Activated naive CD8-positive, alpha-beta T cell treated with anti-CD3 and anti-CD28 coated beads for 36 hours (primary cell): ENCODE measurements at regions not wholly inside any gene's neighbourhood (a gene's known extent, or its start where the extent isn't known, plus 50 kb on each side); places are given as distances from the start of the nearest gene placed in this dataset.

Experiments
- DNase-seq: peaks from one replicate; pipeline ENCODE4 v3.0.0; 2021
- H3K27ac Mint-ChIP-seq: one replicate; pipeline ENCODE4 v1.8.0; 2022; ENCODE audit warnings: mild to moderate bottlenecking, moderate library complexity, mixed read lengths
- H3K27me3 Mint-ChIP-seq: one replicate; pipeline ENCODE4 v1.8.0; 2022; ENCODE audit warnings: mild to moderate bottlenecking, mixed read lengths
- H3K36me3 Mint-ChIP-seq: one replicate; pipeline ENCODE4 v1.8.0; 2021; ENCODE audit warnings: mild to moderate bottlenecking, mixed read lengths
- H3K4me1 Mint-ChIP-seq: one replicate; pipeline ENCODE4 v1.8.0; 2021; ENCODE audit warnings: mixed read lengths
- H3K4me3 Mint-ChIP-seq: one replicate; pipeline ENCODE4 v1.8.0; 2022; ENCODE audit warnings: mild to moderate bottlenecking, moderate library complexity, mixed read lengths
- H3K9me3 Mint-ChIP-seq: one replicate; pipeline ENCODE4 v1.8.0; 2022; ENCODE audit warnings: mixed read lengths

DNA sequence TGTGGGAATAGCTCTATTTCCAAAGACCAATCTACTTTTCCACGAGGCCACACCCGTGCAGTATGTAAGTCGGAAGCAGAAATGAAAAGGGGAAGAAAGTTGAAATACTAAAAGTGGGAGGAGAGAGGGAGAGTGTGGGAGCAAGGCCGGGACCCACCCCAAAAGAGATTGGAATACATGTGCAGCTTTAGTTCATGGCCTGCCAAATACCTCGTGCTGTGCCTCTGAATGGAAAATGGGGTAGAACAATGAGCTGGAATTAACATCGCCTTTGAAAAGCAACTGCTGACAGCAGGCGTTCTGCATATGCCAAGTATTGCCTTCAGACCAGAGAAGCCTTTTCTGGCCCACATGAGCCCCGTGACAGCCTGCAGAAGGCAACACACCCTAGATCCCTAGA is 155.6 kb downstream of the CD83 start:
- H3K36me3 Mint-ChIP-seq = no peaks in the 10 kb centered on the region
- no peak overlapping the region for H3K4me3 Mint-ChIP-seq
- H3K4me1 Mint-ChIP-seq = peaks cover 59% of the 10 kb centered on the region
- no peak for DNase-seq
- H3K27me3 Mint-ChIP-seq = no peaks in the 10 kb centered on the region
- H3K27ac Mint-ChIP-seq = no peak overlapping the region
- H3K9me3 Mint-ChIP-seq = peaks cover 8% of the 10 kb centered on the region

DNA sequence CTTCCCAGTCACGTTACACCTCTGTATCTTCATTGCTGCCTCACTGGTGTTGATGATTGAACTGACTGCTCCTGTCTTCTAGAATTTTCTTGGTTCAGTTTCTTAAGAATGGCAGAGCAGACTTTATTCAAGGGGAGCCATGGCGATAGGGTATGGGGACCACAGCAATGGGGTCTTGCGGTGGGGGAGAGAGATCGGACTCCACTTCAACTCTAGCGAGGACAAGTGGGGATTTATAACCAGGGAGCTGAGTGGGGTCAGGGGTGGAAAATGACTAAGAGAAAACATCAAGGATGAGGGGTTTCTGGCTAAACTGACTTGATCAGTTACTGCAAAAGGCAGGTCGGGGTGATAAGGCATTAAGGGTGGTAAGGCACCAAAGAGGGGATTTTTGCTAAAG is 156.4 kb downstream of the CD83 start:
- H3K27me3 Mint-ChIP-seq = no peaks in the 10 kb centered on the region
- no peak overlapping the region for H3K27ac Mint-ChIP-seq
- peaks cover 60% of the 10 kb centered on the region for H3K4me1 Mint-ChIP-seq
- H3K4me3 Mint-ChIP-seq = no peak overlapping the region
- peaks cover 8% of the 10 kb centered on the region for H3K9me3 Mint-ChIP-seq
- H3K36me3 Mint-ChIP-seq = no peaks in the 10 kb centered on the region
- DNase-seq = no peak

DNA sequence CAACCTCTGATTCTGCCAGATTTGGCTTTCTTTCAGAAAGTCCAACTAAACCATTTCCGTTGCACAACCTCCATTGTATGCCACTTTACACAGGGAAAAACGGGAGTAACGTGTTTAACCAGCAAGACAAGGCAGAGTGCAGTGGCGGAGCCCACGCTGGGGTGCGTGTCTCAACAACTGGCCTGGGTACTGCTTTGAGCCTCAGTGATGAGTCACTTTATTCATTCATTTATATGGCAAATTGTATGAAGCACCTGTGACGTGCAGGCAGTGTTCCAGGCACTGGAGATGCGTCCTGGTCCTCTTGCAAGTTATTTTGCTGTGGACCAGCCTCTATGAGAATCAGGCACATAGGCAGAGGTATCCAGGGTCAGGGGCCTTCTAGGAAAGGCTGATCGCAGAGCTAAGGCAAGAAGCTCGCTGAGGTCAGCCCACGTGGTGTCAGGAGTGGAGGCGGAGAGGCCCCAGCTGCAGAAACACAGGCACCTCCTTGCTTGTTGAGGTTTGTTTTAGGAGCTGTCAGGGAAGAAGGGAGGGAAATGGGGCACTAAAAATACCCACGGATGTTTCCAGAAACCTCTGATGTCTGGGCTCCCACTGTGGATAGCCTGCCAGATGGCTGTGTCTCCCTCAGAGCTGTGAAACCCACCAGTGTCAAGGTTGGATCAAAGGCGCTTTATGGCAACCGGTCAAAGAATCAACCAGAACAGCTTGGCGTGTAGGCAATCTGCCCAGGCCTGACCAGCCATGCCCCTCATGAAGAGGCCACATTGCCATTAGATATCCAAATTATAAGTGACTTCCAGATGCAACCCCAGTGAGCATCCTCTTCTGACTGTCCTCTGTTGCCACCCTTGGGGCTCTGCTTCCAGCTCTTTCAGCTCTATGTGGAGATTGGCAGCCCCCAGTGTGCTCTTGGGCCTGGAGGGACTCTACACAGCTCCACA is 157.2 kb downstream of the CD83 start:
- H3K4me1 Mint-ChIP-seq = peaks cover 57% of the 10 kb centered on the region

DNA sequence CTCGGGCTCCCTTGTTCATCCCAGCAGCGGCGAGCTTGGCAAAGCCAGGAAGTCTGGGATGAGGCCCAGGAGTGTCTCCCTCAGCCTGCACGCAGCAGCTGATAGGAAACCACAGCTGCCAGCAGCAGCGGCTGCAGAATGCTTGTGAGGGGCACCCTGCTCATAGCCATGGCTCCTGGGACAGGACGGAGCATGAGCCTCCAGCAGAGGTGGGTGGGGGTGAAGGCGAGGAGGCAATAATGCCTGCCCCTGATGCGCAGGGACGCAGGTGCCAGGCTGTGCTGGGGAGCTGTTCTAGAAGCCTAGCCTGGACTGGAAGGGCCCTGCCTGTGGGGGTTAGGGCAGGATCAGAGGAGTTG is 157.9 kb downstream of the CD83 start:
- H3K27me3 Mint-ChIP-seq = no peaks in the 10 kb centered on the region
- no peak for DNase-seq
- H3K4me3 Mint-ChIP-seq = no peak overlapping the region
- peak overlapping the region; percentile 35 for H3K27ac Mint-ChIP-seq
- H3K4me1 Mint-ChIP-seq = peaks cover 51% of the 10 kb centered on the region
- H3K36me3 Mint-ChIP-seq = no peaks in the 10 kb centered on the region
- H3K9me3 Mint-ChIP-seq = peaks cover 9% of the 10 kb centered on the region

More for the DNA sequence above, 157.2 kb downstream of the CD83 start:
- peaks cover 8% of the 10 kb centered on the region for H3K9me3 Mint-ChIP-seq
- no peak for DNase-seq
- H3K36me3 Mint-ChIP-seq = no peaks in the 10 kb centered on the region
- no peaks in the 10 kb centered on the region for H3K27me3 Mint-ChIP-seq
- H3K27ac Mint-ChIP-seq = no peak overlapping the region
- H3K4me3 Mint-ChIP-seq = no peak overlapping the region

DNA sequence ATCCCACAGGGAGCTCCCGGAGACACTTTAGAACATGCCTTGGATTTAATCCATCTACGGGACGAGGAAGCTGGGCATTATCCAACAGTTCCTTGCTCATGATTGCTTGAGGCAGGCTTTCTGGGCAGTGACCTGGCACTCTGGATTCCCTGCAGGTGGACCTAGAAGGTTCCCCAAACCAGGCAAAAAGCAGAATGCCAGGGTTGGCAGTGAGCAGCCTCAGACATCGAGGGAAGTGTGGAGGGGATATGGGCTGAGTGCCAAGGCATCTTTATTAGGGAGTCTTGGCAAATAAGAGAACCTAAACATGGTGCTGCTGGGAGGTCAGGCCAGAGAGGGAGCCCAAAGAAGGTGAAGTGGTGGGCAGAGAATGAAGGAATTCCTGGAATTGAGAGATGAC is 158.5 kb downstream of the CD83 start:
- Mint-ChIP-seq H3K27ac (peak overlapping the region; percentile 47), H3K9me3 (peaks cover 9% of the 10 kb centered on the region), H3K4me3 (no peak overlapping the region), H3K4me1 (peaks cover 45% of the 10 kb centered on the region), H3K27me3 (no peaks in the 10 kb centered on the region), H3K36me3 (no peaks in the 10 kb centered on the region)
- no peak for DNase-seq

DNA sequence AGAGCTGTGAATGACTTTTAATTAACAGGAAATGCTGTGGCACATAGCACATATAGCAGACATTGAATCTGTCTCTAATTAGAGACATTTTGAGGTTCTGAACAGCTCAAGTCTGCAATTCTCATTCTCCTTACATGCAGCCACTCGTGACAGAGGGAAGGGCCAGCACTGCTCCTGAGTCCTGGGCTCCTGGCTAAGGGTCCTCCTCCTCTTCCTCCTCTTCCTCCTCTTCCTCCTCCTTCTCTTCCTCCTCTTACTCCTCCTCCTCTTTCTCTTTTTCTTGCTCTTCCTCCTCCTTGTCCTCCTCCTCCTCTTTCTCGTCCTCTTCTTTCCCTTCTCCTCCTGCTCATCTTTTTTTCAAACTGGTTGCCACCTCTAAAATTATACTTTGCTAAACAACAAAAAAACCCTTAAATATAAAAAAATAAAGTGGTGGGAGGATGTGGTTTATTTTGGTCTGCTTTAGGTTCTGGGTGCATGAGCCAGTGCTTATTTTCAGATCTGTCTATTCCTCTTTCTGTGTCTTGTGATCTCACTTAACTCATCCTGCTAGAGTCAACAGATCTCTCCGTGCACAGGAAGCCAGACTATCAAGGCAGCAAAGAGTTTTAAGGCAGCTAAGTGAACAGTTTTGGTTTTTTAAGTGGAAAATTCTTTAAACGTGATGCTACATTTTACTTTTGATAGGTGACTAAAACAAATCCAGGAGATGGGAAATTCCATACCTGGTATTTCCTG is 159.3 kb downstream of the CD83 start:
- no peak for DNase-seq
- peak overlapping the region; percentile 57 for H3K4me3 Mint-ChIP-seq
- peak overlapping the region; percentile 80 for H3K27ac Mint-ChIP-seq
- no peaks in the 10 kb centered on the region for H3K27me3 Mint-ChIP-seq
- H3K4me1 Mint-ChIP-seq = peaks cover 39% of the 10 kb centered on the region
- peaks cover 9% of the 10 kb centered on the region for H3K9me3 Mint-ChIP-seq
- H3K36me3 Mint-ChIP-seq = no peaks in the 10 kb centered on the region

DNA sequence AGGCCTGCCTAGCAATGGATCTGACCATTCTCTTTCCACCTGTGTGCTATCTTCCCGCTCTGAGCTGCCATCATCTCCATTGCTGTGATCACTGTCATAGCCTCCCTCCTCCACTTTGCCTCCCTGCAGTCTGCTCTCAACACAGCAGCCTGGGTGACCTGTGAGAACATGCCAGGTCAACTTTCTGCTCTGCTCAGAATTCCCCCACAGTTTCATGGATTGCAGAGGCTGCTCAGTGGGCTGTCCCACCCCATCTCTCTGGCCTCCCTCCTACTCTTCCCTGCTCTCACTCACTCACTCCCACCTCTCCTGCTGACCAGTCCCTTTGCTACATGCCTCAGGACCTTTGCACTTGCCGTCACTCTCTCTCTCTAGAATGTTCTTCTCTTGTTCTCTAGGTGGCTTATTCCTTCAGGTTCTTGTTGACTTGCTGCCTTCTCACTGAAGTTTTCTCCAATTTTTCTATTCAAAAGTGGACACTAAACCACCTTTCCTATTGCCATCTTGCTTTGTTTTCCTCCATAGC is 159.9 kb downstream of the CD83 start:
- H3K36me3 Mint-ChIP-seq = no peaks in the 10 kb centered on the region
- peak overlapping the region; percentile 38 for H3K4me3 Mint-ChIP-seq
- peaks cover 5% of the 10 kb centered on the region for H3K9me3 Mint-ChIP-seq
- no peaks in the 10 kb centered on the region for H3K27me3 Mint-ChIP-seq
- no peak for DNase-seq
- H3K27ac Mint-ChIP-seq = peak overlapping the region; percentile 80
- peaks cover 37% of the 10 kb centered on the region for H3K4me1 Mint-ChIP-seq

DNA sequence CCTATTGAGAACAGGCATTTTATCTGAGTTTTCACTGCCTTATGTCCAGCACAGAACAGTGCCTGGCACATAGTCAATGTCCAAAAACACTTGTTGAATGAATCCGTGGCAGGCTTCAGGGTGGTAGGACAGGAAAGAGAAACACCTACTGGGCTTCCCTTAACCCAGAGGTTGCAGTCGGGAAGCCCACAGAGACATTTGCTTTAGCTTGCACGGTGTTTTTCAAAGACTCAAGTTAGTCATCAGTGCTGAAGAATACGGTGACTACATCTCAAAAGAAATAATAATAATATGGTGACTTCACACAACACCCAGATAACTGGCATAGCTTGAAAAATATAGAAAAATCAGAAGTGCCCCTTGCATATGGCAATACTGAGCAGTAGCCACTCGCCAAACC is 160.4 kb downstream of the CD83 start:
- Mint-ChIP-seq H3K27ac (no peak overlapping the region), H3K9me3 (peaks cover 3% of the 10 kb centered on the region), H3K4me1 (peaks cover 37% of the 10 kb centered on the region), H3K27me3 (no peaks in the 10 kb centered on the region), H3K36me3 (no peaks in the 10 kb centered on the region), H3K4me3 (no peak overlapping the region)
- DNase-seq = no peak

DNA sequence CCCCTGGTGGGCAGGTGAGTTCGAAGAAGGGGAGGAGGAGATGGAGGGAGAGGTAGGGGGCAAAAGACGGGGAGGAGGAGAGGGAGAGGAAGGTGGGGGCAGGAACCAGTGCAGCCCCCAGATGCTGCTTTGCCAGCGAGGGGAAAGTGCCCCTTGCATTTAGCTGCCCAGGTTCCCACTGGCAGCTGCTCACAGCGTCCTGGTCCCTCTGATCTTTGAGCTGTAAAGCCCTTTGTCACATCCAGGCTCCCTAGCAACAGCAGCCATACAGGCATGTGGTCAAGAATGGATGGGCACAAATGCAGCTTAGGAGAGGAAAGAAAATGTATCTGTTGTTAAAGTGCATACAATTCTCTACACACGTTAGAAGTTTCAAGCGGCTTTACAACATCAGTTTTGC is 160.9 kb downstream of the CD83 start:
- Mint-ChIP-seq H3K36me3 (no peaks in the 10 kb centered on the region), H3K4me3 (no peak overlapping the region), H3K27ac (no peak overlapping the region), H3K27me3 (no peaks in the 10 kb centered on the region), H3K4me1 (peaks cover 37% of the 10 kb centered on the region), H3K9me3 (peaks cover 2% of the 10 kb centered on the region)
- DNase-seq = no peak

DNA sequence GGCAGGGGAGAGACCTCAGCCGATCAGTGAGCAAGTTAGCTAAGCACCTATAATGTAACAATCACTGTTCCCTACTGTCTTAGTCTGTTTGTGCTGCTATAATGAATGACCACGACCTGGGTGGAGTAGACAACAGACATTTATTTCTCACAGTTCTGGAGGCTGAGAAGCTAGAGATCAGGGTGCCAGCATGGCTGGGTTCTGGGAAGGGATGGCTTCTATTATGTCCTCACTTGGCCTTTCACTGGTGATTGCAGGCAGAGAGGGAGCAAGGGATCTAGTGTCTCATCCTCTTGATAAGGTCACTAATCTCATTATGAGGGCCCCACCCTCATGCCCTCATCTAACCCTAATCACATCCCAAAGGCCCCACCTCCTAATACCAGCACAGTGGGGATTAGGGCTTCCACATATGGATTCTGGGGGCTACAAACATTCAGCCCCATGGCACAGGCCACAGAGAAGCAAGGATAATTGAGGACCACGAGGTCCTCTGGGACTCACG is 162.5 kb downstream of the CD83 start:
- Mint-ChIP-seq H3K9me3 (peaks cover 2% of the 10 kb centered on the region), H3K27ac (no peak overlapping the region), H3K4me3 (no peak overlapping the region), H3K27me3 (no peaks in the 10 kb centered on the region), H3K36me3 (no peaks in the 10 kb centered on the region), H3K4me1 (peaks cover 33% of the 10 kb centered on the region)
- no peak for DNase-seq

DNA sequence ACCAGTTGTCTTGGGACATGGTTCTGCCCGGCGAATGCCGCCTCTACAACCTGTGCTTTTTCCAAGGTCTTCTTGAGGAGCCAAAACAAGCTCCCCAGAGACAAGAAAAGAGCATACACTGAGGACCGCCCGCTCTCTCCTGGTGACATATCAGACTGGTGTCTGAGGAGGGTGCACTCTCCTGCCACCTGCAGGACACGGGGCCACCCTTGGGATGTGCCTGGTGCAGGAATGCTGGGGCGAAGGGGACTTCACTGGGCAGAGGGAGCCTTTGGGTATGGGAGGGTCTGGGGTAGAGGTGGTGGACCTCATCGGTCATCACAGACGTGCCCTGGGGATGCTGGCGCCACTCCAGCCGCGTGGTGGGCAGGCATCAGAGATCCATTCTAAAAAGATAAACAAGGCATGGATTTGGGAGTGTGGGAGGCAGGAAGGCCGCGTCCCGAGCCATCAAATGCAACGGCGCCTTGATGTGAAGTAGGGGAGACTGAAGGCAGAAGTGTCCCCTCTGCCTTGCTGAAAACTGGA is 163.3 kb downstream of the CD83 start:
- peaks cover 25% of the 10 kb centered on the region for H3K4me1 Mint-ChIP-seq
- no peak overlapping the region for H3K4me3 Mint-ChIP-seq
- no peaks in the 10 kb centered on the region for H3K27me3 Mint-ChIP-seq
- H3K9me3 Mint-ChIP-seq = peaks cover 2% of the 10 kb centered on the region
- no peaks in the 10 kb centered on the region for H3K36me3 Mint-ChIP-seq
- DNase-seq = no peak
- H3K27ac Mint-ChIP-seq = no peak overlapping the region

DNA sequence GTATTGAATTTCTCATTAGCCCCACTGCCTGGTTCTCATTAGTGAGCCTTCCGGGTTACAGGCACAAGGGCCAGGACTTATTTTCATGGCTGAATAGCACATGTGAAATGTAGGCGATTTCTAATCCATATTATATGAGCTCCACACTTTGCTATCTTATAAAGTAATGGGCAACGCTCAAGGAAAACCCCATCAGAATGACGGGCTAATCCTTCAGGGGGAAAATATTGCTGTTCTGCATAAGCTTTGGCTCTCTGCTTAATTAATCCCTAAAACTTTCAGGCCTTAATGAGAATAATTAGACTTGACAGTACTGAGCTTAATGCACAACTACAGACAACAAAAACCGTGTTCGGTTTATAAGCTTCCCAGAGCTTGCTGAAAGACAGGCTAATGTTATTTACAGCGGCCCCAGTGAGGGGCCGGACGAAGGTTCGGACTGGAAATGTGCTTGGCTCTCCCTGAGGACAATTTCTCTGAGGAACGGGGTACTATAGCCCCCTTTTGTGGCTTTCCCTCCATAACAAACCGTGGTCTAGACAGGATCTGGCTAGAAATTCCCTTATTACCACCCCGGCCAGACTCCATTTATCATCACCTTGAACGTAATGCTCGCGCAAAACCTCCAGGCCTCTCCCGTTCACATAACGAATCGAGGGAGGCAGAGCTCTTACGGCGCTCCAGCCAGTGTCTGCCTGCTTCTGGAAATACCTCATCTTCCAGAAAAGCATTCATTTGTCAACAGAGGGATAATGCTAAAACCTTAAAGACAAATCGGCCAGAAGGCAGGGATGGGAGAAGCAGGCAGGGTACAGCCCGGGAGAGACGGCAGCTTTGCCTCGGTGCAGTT is 164.5 kb downstream of the CD83 start:
- H3K27me3 Mint-ChIP-seq = no peaks in the 10 kb centered on the region
- H3K9me3 Mint-ChIP-seq = peaks cover 2% of the 10 kb centered on the region
- H3K4me1 Mint-ChIP-seq = peaks cover 13% of the 10 kb centered on the region
- no peak overlapping the region for H3K4me3 Mint-ChIP-seq
- no peak overlapping the region for H3K27ac Mint-ChIP-seq
- DNase-seq = no peak
- H3K36me3 Mint-ChIP-seq = no peaks in the 10 kb centered on the region

DNA sequence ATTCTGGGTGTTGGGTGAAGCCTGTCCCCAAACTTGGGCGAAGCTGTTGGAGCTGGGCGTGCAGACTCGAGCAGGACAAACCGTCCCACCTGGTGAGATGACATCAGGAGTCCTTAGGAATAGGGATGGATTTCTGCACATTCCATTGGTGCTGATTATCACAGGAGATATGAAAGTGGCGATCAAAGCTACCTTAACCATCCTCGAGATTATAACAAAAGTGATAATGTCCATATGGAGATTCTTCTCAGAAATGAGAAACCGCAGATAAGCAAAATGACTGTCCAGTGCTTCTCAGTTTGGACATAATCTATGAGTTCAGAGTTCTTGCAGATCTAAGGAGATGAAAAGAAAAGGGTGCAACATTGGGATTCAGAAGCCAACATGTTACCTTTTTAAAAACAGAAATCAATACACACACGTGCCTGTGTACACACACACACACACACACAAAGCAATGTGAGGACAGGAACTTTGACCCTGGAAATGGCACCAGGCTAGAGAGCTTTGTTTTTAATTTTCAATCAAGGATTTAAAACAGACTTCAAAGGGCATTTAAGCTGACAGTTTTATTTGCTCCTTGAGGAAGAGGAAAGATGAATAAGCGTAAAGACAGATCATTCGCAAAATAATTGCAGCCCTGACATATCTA is 165.4 kb downstream of the CD83 start:
- H3K4me1 Mint-ChIP-seq = peaks cover 3% of the 10 kb centered on the region
- H3K9me3 Mint-ChIP-seq = peaks cover 2% of the 10 kb centered on the region
- H3K27ac Mint-ChIP-seq = no peak overlapping the region
- H3K4me3 Mint-ChIP-seq = no peak overlapping the region
- DNase-seq = no peak
- no peaks in the 10 kb centered on the region for H3K27me3 Mint-ChIP-seq
- no peaks in the 10 kb centered on the region for H3K36me3 Mint-ChIP-seq

DNA sequence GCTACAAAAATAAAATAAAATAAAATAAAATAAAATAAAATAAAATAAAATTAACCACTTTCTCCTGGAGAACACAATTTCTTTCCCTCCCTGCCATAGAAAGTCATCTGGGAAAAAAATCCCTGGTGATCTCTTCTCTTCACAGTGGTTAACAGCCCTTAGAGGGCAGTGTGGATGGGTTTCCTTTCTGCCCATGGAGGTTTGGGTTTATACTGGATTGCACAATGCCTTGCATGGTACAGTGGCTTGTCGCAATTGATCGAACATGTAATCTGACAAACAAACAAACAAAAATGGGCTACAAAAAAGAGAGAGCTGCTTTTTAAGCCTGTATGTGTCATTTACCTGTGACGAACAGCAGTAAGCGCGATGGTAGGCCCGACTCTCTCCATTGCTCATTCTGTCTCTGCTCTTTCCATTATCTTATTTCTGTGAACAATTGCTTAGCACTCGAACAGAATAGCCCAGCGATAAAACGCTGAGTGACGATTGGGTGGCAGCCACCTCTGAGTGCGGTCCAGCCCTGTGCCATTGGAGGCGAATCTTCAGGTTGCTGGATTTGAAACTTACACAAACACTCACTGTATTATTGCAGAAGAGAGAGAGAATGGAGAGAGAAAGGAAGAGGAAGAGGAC is 166.1 kb downstream of the CD83 start:
- Mint-ChIP-seq H3K4me3 (no peak overlapping the region), H3K4me1 (no peaks in the 10 kb centered on the region), H3K27me3 (no peaks in the 10 kb centered on the region), H3K27ac (no peak overlapping the region), H3K36me3 (no peaks in the 10 kb centered on the region), H3K9me3 (peaks cover 2% of the 10 kb centered on the region)
- no peak for DNase-seq
